ENCODE measurements at regions not wholly inside any gene's neighbourhood (a gene's known extent, or its start where the extent isn't known, plus 50 kb on each side); places are given as distances from the start of the nearest gene placed in this dataset.

DNA sequence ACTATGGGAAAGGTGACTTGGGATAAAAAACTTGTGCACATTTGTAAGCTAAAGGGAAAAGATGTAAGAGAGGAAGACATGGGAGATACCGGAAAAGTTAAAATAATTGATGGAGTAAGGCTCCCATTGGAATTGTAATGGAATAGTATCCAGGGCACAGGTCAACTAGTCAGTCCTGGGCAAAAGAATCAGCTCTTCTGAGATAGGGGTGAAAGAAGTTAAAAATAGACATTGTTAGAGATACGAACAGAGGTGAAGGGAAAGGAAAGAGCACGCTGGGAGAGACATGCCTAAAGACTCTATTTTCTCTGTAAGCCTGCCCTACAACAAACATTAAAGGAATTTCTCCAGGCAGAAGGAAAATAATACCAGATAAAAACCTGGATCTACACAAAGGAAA, 101.6 kb downstream of the SLC41A2 start:
- TF ChIP-seq, protein P1, sequence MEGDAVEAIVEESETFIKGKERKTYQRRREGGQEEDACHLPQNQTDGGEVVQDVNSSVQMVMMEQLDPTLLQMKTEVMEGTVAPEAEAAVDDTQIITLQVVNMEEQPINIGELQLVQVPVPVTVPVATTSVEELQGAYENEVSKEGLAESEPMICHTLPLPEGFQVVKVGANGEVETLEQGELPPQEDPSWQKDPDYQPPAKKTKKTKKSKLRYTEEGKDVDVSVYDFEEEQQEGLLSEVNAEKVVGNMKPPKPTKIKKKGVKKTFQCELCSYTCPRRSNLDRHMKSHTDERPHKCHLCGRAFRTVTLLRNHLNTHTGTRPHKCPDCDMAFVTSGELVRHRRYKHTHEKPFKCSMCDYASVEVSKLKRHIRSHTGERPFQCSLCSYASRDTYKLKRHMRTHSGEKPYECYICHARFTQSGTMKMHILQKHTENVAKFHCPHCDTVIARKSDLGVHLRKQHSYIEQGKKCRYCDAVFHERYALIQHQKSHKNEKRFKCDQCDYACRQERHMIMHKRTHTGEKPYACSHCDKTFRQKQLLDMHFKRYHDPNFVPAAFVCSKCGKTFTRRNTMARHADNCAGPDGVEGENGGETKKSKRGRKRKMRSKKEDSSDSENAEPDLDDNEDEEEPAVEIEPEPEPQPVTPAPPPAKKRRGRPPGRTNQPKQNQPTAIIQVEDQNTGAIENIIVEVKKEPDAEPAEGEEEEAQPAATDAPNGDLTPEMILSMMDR (IDR thresholded peaks at IDR 0.05): no peak
- TF ChIP-seq POLR2A (IDR thresholded peaks at IDR 0.05): no peak

Data from lower leg skin (tissue), 3 donors.